GM12878 (cell line): ENCODE measurements at regions not wholly inside any gene's neighbourhood (a gene's known extent, or its start where the extent isn't known, plus 50 kb on each side); places are given as distances from the start of the nearest gene placed in this dataset.

Experiments
- ATAC-seq: fragments of 200-7000 bp; cut with Tn5 transposase; 3 replicates; pipeline ENCODE4 v1.9.1; 2020; ENCODE audit warnings: mild to moderate bottlenecking, moderate library complexity
- BruUV-seq: library from RNA; stranded (reverse); fragments of 400-500 nt; replicated peaks from 2 replicates; lab custom pipeline; 2021; lab: Mats Ljungman, UMichigan
- CTCF ChIA-PET: fragments of 300-600 bp; sonication (Branson Sonifier 250); formaldehyde crosslinking; extraction: SDS; loops from one replicate; lab custom pipeline; 2021; ENCODE audit warnings: inconsistent platforms; lab: Yijun Ruan, JAX
- POLR2A ChIA-PET: fragments of 350-600 bp; formaldehyde crosslinking; extraction: SDS; loops from one replicate; lab custom pipeline; 2021; ENCODE audit warnings: inconsistent platforms; lab: Charles Lee
- RAD21 ChIA-PET: fragments of 300-600 bp; sonication (Branson Sonifier 250); formaldehyde crosslinking; loops from one replicate; lab custom pipeline; 2023; ENCODE audit warnings: antibody characterized with exemption; ENCODE audit not compliant: unreplicated experiment; lab: Charles Lee
- SMC1A ChIA-PET: fragments of 300-600 bp; sonication (Branson Sonifier 250); formaldehyde crosslinking; loops from one replicate; lab custom pipeline; 2023; ENCODE audit not compliant: unreplicated experiment, uncharacterized antibody; lab: Charles Lee
- DNase-seq: peaks from one replicate; pipeline ENCODE4 v3.0.0-alpha.2; 2011; ENCODE audit warnings: low read depth, low spot score
- FAIRE-seq: peaks from 3 replicates; lab custom pipeline; 2011; peaks lifted over from hg19 to GRCh38; lab: Jason Lieb, UNC
- H2AFZ ChIP-seq: 2 replicates; pipeline ENCODE4 v1.6.0; 2011; ENCODE audit warnings: low read depth, low read length, control low read depth; ENCODE audit not compliant: control insufficient read depth
- H3K27ac ChIP-seq: 2 replicates; pipeline ENCODE4 v1.5.1; 2011; ENCODE audit warnings: control low read depth; ENCODE audit not compliant: control insufficient read depth, insufficient read depth
- H3K27me3 ChIP-seq, 2 experiments: replicated peaks in 1 of 2; 2 replicates each; pipeline versions ENCODE4 v1.6.0 to v1.6.1; 2011; ENCODE audit warnings: low read length in 1 of 2; ENCODE audit not compliant: control insufficient read depth in 2 of 2, insufficient read depth in 2 of 2
- H3K36me3 ChIP-seq, 2 experiments: 2 replicates each; pipeline ENCODE4 v1.5.1; 2011; ENCODE audit warnings: low read length in 1 of 2; ENCODE audit not compliant: control insufficient read depth in 2 of 2, insufficient read depth in 2 of 2
- H3K4me1 ChIP-seq: 2 replicates; pipeline ENCODE4 v1.6.1; 2011; ENCODE audit warnings: mild to moderate bottlenecking, low read length, moderate library complexity, mixed read lengths; ENCODE audit not compliant: control insufficient read depth, insufficient read depth
- H3K4me2 ChIP-seq: 2 replicates; pipeline ENCODE4 v1.6.0; 2011; ENCODE audit warnings: control low read depth; ENCODE audit not compliant: control insufficient read depth, insufficient read depth
- H3K4me3 ChIP-seq: fragments of 200-600 bp; sonication (generic); 2 replicates; pipeline ENCODE4 v1.5.1; 2016
- H3K79me2 ChIP-seq: 2 replicates; pipeline ENCODE4 v1.6.0; 2011; ENCODE audit warnings: low read length; ENCODE audit not compliant: control insufficient read depth, insufficient read depth
- H3K9ac ChIP-seq: 2 replicates; pipeline ENCODE4 v1.8.0; 2011; ENCODE audit warnings: low read length, control low read depth, mixed read lengths; ENCODE audit not compliant: control insufficient read depth, insufficient read depth
- H3K9me3 ChIP-seq: replicated peaks from 3 replicates; pipeline ENCODE4 v1.5.1; 2011; ENCODE audit warnings: mild to moderate bottlenecking, low read length; ENCODE audit not compliant: control insufficient read depth, insufficient read depth
- H4K20me1 ChIP-seq: 2 replicates; pipeline ENCODE4 v1.6.0; 2011; ENCODE audit not compliant: control insufficient read depth, insufficient read depth
- EZH2 ChIP-seq: IDR thresholded peaks from 2 replicates; pipeline ENCODE4 v1.6.1; 2012; ENCODE audit warnings: low read depth, mild to moderate bottlenecking, control low read depth, inconsistent platforms, low read length, borderline replicate concordance; ENCODE audit not compliant: control insufficient read depth
- NFIC ChIP-seq: IDR thresholded peaks from 2 replicates; pipeline ENCODE4 v1.6.1; 2012; ENCODE audit warnings: low read depth, mild to moderate bottlenecking, inconsistent platforms, low read length, moderate library complexity
- NR2C1 ChIP-seq: fragments of 450-650 bp; IDR thresholded peaks from 2 replicates; pipeline ENCODE4 v1.6.1; 2017; ENCODE audit warnings: antibody characterized with exemption, mild to moderate bottlenecking, moderate library complexity
- SIN3A ChIP-seq: IDR thresholded peaks from 2 replicates; pipeline ENCODE4 v1.6.1; 2012; ENCODE audit warnings: low read depth, low read length, improper control_type of control experiment
- SMC3 ChIP-seq: IDR thresholded peaks from 2 replicates; pipeline ENCODE4 v1.6.1; 2011; ENCODE audit warnings: low read length, improper control_type of control experiment, borderline replicate concordance
- SRF ChIP-seq, 2 experiments: IDR thresholded peaks; 2 replicates each; pipeline ENCODE4 v1.6.1; 2011; ENCODE audit warnings: low read depth in 2 of 2, low read length in 2 of 2, mild to moderate bottlenecking in 1 of 2, moderate library complexity in 1 of 2
- TAF1 ChIP-seq: IDR thresholded peaks from 2 replicates; pipeline ENCODE4 v1.6.1; 2011; ENCODE audit warnings: mild to moderate bottlenecking, low read depth, low read length, borderline replicate concordance
- TCF12 ChIP-seq: IDR thresholded peaks from 2 replicates; pipeline ENCODE4 v1.6.1; 2011; ENCODE audit warnings: low read depth, mild to moderate bottlenecking, low read length
- ZBED1 ChIP-seq: IDR thresholded peaks from 2 replicates; pipeline ENCODE4 v1.6.1; 2016; ENCODE audit warnings: borderline replicate concordance
- WGBS: methylation state at CpG from one replicate; pipeline ENCODE4 v1.1.6; 2016; ENCODE audit warnings: low lambda C conversion rate; ENCODE audit not compliant: insufficient replicate concordance, insufficient coverage; ENCODE audit errors: missing lambda C conversion rate; 5-methylcytosine and 5-hydroxymethylcytosine counted together
- in situ Hi-C: fragments of 300-500 bp; cut with MboI; formaldehyde crosslinking; loops from 9 replicates; pipeline ENCODE4 v1.14.3; 2018; ENCODE audit warnings: mixed read lengths
- intact Hi-C: fragments of 100-400 bp; cut with micrococcal nuclease; formaldehyde crosslinking; loops from one replicate; pipeline ENCODE4 v1.14.2; 2022; ENCODE audit not compliant: unreplicated experiment
- TF ChIP-seq, protein P1 (sequence below): fragments of 450-650 bp; IDR thresholded peaks from 2 replicates; pipeline ENCODE4 v1.6.1; 2017; ENCODE audit warnings: low read depth, mild to moderate bottlenecking, moderate library complexity
- TF ChIP-seq, protein P2 (sequence below): IDR thresholded peaks from 2 replicates; pipeline ENCODE4 v1.6.1; 2011; ENCODE audit warnings: borderline replicate concordance, low read depth, mild to moderate bottlenecking, moderate library complexity, low read length; ENCODE audit not compliant: insufficient read depth, poor library complexity, severe bottlenecking

GRCh38 chr5:169467041-169467771 lies 116.4 kb upstream of the SPDL1 start:
- no peaks in the 10 kb centered on the region for H3K36me3 ChIP-seq
- BruUV-seq, result no TSS peak
- ATAC-seq (no peak), FAIRE-seq (no peak), DNase-seq (no peak)
- H3K4me3 ChIP-seq, result no peak overlapping the region
- no peaks in the 10 kb centered on the region; a peak in 1 of 4 replicates for H3K27me3 ChIP-seq
- H3K4me2 ChIP-seq, result no peak overlapping the region
- POLR2A ChIA-PET, result no interaction called here
- H3K27ac ChIP-seq, result no peak overlapping the region
- WGBS, result 39% methylated on average over 5 of the region's 5 CpGs
- no peaks in the 10 kb centered on the region for H3K79me2 ChIP-seq
- no peaks in the 10 kb centered on the region for H4K20me1 ChIP-seq
- no peaks in the 10 kb centered on the region for H3K4me1 ChIP-seq
- SMC1A ChIA-PET, result no interaction called here
- TF ChIP-seq SIN3A (no peak), TCF12 (no peak), EZH2 (no peak), TAF1 (no peak), NFIC (no peak)
- in situ Hi-C loops (no loop called here), intact Hi-C loops (no loop called here)
- H2AFZ ChIP-seq, result no peak overlapping the region
- H3K9me3 ChIP-seq, result no peaks in the 10 kb centered on the region
- RAD21 ChIA-PET, result no interaction called here
- CTCF ChIA-PET, result no interaction called here
- no peak overlapping the region for H3K9ac ChIP-seq

DNA sequence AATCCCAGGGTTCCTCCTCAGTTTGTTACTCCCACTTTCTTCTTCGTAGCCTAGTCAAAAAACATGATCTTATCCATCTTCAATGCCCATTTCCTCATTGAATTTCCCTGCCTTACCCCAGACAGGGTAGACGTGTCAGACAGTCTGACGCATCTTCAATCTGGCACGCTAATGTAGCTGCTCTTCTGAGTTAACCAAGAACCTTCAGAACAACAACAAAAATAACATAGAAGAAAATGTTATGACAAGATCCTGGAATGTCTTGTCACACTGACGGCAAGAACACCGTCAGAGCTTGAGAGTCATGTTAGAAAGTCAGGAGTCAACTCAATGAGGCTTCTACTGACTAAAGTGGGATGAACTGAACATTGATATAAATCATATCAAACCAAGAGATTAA lies 122.7 kb upstream of the SPDL1 start:
- BruUV-seq, result no TSS peak
- TF ChIP-seq NR2C1, result no peak
- no peak for TF ChIP-seq SRF (IDR thresholded peaks at IDR 0.05; ENCODE audit: low read depth in 2 of 2, low read length in 2 of 2)
- no peak for TF ChIP-seq SMC3
- TF ChIP-seq, protein P1, sequence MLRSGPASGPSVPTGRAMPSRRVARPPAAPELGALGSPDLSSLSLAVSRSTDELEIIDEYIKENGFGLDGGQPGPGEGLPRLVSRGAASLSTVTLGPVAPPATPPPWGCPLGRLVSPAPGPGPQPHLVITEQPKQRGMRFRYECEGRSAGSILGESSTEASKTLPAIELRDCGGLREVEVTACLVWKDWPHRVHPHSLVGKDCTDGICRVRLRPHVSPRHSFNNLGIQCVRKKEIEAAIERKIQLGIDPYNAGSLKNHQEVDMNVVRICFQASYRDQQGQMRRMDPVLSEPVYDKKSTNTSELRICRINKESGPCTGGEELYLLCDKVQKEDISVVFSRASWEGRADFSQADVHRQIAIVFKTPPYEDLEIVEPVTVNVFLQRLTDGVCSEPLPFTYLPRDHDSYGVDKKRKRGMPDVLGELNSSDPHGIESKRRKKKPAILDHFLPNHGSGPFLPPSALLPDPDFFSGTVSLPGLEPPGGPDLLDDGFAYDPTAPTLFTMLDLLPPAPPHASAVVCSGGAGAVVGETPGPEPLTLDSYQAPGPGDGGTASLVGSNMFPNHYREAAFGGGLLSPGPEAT, result no peak
- no peak for TF ChIP-seq ZBED1
- TF ChIP-seq, protein P2, sequence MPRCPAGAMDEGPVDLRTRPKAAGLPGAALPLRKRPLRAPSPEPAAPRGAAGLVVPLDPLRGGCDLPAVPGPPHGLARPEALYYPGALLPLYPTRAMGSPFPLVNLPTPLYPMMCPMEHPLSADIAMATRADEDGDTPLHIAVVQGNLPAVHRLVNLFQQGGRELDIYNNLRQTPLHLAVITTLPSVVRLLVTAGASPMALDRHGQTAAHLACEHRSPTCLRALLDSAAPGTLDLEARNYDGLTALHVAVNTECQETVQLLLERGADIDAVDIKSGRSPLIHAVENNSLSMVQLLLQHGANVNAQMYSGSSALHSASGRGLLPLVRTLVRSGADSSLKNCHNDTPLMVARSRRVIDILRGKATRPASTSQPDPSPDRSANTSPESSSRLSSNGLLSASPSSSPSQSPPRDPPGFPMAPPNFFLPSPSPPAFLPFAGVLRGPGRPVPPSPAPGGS, result no peak

More for the DNA sequence above, 122.7 kb upstream of the SPDL1 start:
- in situ Hi-C loops (no loop called here), intact Hi-C loops (no loop called here)
- POLR2A ChIA-PET, result no interaction called here
- Histone ChIP-seq H2AFZ (no peak overlapping the region), H3K4me3 (no peak overlapping the region), H3K4me1 (no peaks in the 10 kb centered on the region), H4K20me1 (no peaks in the 10 kb centered on the region), H3K79me2 (no peaks in the 10 kb centered on the region), H3K27me3 (no peaks in the 10 kb centered on the region; a peak in 2 of 4 replicates), H3K4me2 (no peak overlapping the region), H3K9ac (no peak overlapping the region), H3K9me3 (no peaks in the 10 kb centered on the region), H3K36me3 (no peaks in the 10 kb centered on the region), H3K27ac (no peak overlapping the region)
- WGBS, result 55% methylated on average over 6 of the region's 6 CpGs
- RAD21 ChIA-PET, result no interaction called here
- CTCF ChIA-PET, result no interaction called here
- SMC1A ChIA-PET, result no interaction called here
- ATAC-seq (no peak), FAIRE-seq (no peak), DNase-seq (no peak)
